Inflammatory macrophage treated with lipopolysaccharide for 4 hours (primary cell): ENCODE measurements at regions not wholly inside any gene's neighbourhood (a gene's known extent, or its start where the extent isn't known, plus 50 kb on each side); places are given as distances from the start of the nearest gene placed in this dataset.
"Not testable (repeated sequence)": the region's sequence is repeated elsewhere in the genome, so short reads cannot be mapped to it uniquely, and the experiment has no call there.

Experiments
- DNase-seq: peaks from one replicate; pipeline ENCODE4 v3.0.0-alpha.2; 2020

GRCh38 chr4:30160140-30160539 lies 560.0 kb upstream of the PCDH7 start:
- no peak for DNase-seq

GRCh38 chr4:30172416-30172815 lies 547.8 kb upstream of the PCDH7 start:
- DNase-seq, result no peak

- no peak for DNase-seq
These were observed 538.7 kb upstream of the PCDH7 start for GRCh38 chr4:30181512-30181911.

DNA sequence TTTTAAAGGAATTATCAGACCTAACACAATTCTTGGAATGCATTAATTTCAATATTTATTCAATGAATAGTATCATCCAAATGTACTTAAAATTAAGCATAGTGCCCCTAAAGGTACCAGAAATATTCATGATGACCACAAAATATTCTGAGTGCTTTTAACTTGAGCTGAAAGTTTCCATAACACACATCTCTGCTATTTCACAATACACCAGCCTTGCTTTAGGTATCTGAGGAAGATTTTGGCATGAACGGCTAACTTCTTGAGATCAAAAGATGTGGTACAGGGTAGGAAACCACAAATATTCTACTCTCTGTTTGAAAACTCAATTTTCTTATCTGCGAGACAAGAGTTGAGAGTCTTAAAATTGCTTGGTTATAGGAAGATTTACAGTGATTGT lies 538.3 kb upstream of the PCDH7 start:
- no peak for DNase-seq

- DNase-seq, result no peak
These were observed 537.4 kb upstream of the PCDH7 start for GRCh38 chr4:30182786-30183185.

GRCh38 chr4:30191902-30192301 lies 528.3 kb upstream of the PCDH7 start:
- no peak for DNase-seq

GRCh38 chr4:30207389-30207788 lies 512.8 kb upstream of the PCDH7 start:
- DNase-seq, result no peak

DNA sequence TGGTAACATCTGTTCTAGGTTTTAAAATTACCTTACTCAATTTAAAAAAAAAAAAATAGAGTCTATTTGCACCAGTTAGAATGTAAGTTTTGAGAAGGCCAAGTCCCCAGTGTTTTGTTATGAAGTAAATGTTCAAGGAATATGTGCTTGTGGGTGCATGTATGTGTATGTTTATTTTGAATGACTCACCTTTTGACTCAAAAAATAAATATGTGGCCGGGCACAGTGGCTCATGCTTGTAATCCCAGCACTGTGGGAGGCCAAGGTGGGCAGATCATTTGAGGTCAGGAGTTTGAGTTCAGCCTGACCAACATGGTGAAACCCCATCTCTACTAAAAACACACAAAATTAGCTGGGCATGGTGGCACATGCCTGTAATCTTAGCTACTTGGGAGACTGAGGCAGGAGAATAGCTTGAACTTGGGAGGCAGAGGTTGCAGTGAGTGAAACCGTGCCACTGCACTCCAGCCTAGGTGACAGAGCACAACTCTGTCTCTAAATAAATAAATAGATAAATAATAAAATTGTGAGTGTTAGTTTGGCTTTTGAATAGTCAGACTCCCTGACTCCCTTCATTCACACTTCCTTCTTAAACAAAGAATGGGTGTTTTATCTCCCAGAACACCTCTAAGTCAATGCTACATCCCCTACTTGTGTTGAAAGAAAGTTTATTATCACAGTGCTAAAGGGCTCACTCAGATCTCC lies 511.3 kb upstream of the PCDH7 start:
- no peak for DNase-seq

GRCh38 chr4:30215973-30216372 lies 504.2 kb upstream of the PCDH7 start:
- DNase-seq, result not testable (repeated sequence)

GRCh38 chr4:30245140-30245539 lies 475.0 kb upstream of the PCDH7 start:
- DNase-seq, result no peak

DNA sequence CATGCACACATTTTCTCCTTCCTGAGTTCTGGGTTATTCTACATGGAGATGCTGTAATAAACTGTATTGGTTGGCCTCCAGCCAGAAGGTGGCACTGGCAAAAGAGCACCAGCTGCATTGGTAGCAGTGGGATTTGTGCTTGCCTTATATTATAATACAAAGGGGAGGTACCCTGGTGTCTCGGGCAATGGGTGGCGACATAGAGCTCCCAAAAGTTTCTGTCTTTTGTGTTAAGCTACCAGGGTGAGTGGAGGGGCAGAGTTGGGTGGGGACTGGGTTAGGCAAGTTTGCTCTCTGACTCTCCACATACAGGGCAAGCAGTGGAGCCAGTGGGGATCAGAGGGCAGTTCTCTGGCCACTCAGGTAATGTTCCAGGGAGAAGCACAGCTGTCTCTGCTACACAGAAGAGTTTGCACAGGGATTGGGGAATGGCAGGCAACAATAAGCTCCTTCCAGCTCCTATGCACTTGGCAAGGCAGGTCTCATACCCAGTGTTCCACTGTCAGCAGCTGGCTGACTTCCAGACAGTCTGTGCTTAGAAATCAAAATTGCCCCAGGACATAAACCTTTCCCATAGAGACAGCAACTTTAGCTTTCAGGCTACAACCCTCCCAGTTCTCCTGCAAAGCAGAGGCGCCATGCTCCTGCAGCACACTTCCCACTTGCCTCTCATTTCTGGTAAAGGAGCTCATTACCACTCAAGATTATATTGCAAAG lies 463.9 kb upstream of the PCDH7 start:
- DNase-seq, result no peak

- no peak for DNase-seq
These were observed 461.2 kb upstream of the PCDH7 start for GRCh38 chr4:30258949-30259348.

- no peak for DNase-seq
These were observed 457.8 kb upstream of the PCDH7 start for GRCh38 chr4:30262379-30262778.

DNA sequence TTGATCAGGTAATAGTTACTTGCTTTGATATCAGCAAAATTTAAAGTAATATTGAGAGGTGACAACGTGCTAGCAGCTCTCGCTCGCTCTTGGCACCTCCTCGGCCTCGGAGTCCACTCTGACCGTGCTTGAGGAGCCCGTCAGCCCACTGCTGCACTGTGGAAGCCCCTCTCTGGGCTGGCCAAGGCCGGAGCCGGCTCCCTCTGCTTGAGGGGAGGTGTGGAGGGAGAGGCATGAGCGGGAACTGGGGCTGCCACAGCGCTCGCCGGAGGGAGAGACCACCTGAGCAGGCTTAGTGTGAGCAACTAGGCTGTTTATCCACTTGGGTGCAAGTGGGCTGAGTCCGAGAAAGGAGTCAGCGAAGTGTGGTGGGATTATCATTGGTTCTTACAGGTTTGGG lies 455.7 kb upstream of the PCDH7 start:
- DNase-seq, result no peak

DNA sequence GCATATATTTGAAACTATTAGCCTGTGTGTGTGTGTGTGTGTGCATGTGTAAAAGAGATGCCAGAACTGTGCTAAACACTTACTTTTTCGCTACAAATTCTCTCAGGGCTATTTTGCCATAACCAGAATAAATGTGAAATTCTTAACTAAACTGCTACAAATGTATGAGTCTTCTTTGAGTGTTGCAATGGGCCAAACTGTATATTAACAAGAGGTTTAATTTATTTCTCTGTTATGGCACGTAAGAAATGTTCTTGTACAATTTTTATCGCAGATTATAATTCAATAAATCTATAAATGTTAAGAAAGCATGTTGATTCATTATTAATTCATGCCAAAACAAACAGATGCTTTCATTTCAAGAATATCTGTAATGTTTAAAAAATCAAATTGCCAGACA lies 454.5 kb upstream of the PCDH7 start:
- no peak for DNase-seq

- DNase-seq, result no peak
These were observed 451.8 kb upstream of the PCDH7 start for GRCh38 chr4:30268370-30268769.

- DNase-seq, result no peak
These were observed 450.3 kb upstream of the PCDH7 start for GRCh38 chr4:30269850-30270249.

GRCh38 chr4:30281986-30282385 lies 438.2 kb upstream of the PCDH7 start:
- no peak for DNase-seq

DNA sequence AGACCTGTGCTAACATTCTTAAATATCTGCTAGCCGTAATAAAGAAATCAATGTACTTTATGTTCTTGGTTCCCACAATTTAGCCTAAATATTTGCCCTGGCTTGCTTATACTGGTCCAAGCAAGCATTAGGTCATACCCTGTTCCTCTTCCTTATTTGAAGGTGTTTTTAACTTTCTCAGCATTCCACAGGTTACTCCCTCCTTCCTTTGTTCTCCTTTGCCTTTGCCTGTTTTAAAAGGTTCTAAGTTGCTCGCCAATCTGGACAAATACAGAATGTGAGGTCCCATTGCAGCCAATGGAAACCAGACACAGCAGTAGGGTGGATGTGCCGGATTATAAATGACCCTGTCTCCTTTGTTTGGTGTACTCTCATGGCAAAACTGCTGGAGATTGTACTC lies 436.8 kb upstream of the PCDH7 start:
- no peak for DNase-seq

DNA sequence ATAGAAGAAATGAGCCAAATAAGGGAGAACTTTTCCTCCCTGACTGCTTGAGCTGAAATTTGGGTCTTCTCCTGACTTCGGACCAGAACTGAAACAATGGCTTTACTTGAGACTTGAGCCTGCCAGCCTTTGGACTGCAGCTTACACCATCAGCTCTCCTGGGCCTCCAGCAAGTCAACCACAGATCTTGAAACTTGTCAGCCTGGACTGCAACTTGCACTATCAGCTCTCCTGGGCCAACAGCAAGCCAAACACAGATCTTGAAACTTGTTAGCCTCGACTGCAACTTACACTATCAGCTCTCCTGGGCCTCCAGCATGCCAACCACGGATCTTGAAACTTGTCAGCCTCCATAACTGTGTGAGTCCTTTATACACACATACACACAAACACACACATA lies 425.9 kb upstream of the PCDH7 start:
- DNase-seq, result no peak

DNA sequence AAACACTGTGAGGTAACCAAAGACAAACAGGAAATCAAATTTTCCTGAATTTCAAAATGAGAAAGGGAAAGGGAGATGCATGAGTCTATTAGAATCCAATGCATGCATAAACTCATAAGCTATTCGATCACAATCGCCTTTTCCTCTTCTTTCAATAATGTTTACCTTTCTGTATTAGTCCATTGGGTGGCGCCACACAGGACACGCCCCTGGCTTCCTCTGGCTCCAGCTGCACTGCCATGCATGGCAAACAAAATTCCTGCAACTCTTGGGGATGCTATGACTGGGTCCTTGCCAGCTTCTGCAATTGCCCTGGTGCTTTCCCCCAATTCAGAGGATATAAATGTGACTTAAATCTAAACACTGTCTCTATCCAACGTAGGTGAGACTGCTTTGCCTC lies 424.5 kb upstream of the PCDH7 start:
- DNase-seq, result no peak

GRCh38 chr4:30314001-30314400 lies 406.2 kb upstream of the PCDH7 start:
- DNase-seq, result no peak

DNA sequence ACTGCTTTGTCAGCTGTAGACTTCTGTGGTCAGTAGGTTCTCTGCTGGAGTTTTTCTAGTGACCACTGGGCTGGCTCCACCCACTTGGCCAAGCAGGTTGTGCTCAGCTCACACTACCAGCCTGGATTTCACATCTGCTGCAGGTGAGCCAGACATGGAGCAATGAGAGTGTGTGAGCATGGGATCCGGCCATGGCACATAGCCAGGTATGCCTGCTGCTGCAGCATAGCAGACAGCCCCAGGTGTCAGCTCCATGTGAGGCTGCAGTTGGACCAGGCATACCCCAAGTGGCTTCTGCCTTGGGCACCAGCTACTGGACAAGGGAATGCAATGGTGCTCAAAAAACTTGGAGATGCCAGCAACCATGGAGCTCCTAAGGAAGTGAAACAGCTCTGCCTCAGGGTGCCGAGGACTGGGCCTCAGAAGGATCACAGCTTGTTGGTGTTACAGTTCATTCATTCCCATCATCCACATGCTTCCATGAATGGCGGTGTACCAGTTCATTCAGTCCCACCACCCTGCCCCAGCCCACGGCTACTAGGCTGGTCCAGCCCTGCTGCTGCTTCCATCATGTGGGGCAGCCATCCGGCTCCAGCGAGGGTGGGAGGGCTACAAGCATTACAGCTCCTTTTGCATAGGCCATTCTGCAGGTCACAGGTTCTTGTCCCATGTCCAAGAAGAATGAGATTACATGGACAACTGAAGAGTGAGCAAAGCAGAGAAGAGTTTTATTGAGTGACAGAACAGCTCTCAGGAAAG lies 389.1 kb upstream of the PCDH7 start:
- no peak for DNase-seq

DNA sequence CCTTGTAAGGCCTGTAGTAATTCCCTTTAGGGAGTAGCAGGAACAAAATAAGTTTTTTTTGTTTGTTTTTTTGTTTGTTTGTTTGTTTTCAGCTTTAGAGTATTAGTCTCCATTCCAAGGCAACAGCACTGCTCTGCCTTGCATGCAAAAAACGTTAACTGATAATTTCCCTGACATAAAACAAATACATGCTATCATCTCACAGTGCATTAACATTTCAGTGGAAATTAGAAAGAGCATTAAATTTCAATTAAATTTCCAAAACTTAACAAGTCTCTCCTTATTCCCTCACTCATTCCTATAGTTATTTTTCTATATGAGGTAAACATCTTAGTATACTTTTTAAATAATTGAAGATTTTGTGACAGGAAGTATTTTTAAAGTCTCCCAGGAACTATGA lies 378.4 kb upstream of the PCDH7 start:
- no peak for DNase-seq
